Activated T-cell treated with anti-CD3 and anti-CD28 coated beads for 48 hours (primary cell): ENCODE measurements at regions not wholly inside any gene's neighbourhood (a gene's known extent, or its start where the extent isn't known, plus 50 kb on each side); places are given as distances from the start of the nearest gene placed in this dataset.
"Not testable (repeated sequence)": the region's sequence is repeated elsewhere in the genome, so short reads cannot be mapped to it uniquely, and the experiment has no call there.

ENCODE experiments used
- DNase-seq: peaks from one replicate; pipeline ENCODE4 v3.0.0-alpha.2; 2020; ENCODE audit warnings: low read depth

DNA sequence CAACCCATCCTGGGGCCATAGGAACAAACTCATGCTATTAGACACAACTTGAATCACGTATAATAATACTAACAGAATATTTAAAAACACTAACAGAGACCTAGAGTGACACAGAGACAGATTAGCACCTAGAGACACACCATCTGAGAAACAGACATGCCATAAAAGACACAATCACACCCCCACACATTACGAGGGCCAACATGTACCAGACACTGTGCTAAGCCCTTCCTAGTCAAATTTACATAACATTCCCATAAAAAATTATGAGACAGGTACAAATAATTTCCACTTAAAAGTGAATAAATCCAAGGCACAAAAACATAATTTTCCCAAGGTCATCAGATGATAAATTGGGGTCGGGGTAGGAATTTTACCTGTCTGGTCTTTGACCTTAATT is 141.1 kb upstream of the PRSS16 start:
- DNase-seq: no peak

DNA sequence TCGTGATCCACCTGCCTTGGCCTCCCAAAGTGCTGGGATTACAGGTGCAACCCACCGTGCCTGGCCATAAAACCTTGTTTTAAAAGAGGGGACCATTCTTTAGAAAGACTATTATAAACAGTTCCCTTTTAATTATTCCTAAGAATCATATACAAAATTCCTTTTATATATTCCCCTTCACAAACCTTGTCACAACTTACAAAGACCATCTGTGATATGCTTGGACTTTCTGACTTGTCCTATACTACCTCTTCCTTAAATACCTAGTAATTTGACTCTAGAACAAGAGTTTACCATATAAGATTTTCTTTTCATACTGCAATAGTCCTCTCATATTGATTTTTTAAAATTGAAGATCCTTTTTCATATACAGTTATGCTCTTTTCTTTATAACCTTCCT is 135.8 kb upstream of the PRSS16 start:
- DNase-seq: no peak

DNA sequence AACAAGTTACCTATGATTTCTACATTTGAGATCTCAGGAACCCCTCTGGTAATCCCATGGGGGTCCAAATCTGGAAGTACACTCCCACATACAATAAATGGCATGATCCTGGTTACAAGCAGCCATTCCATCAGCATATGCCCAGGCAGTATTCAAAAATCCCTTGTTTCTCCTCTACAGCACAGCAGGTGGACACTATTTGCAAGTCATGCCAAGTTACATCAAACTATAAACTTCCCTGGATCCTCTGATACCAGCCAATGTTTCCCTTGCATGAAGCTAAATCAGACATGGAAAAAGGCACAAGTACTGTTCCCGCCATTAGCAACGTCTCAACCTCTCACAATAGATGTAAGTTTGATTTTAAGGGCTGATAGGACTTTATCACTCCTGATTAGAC is 134.5 kb upstream of the PRSS16 start:
- no peak for DNase-seq

GRCh38 chr6:27119329-27119728 is 128.2 kb upstream of the PRSS16 start:
- DNase-seq: no peak

- DNase-seq: no peak
Measured at GRCh38 chr6:27119761-27120160, 127.7 kb upstream of the PRSS16 start.

- no peak for DNase-seq
Measured at GRCh38 chr6:27121640-27122039, 125.9 kb upstream of the PRSS16 start.

GRCh38 chr6:27124252-27124657 is 123.2 kb upstream of the PRSS16 start:
- DNase-seq: no peak

DNA sequence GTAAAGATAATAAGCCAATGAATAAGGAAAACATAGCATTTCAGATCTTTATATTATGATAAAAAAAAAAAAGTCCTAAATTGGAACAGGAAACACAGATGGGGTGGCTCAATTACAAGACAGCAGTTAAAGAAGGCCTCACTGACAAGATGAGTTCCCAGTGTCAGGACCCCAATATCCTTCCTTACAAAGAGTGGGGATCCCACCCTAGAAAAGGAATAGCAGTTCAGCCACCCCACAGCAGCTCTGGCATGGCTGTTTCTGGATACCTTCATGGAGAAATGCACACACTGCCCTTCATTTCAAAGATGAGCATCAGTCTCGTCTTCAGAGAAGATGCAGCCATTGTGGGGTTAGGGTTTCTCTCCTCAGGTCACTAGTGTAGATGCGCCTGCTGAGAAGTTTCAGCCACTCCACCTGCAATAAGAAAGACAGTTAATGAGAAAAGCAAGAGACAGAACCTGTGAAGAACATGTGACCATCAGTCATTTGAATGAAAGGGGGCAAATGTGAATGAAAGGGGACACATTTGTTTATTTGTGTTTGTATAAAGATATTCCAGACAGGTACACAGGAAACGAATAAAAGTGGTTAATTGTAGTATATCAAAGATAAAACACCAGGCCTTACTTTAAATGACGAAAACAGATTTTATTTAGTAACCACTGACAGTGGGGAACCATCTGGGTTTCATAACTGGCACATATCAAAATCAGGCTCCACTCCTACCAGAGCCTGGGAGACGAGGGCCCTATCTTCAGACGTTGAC is 121.3 kb upstream of the PRSS16 start:
- no peak for DNase-seq

- peak; percentile 69 for DNase-seq
Measured at GRCh38 chr6:27126815-27127537, 120.5 kb upstream of the PRSS16 start.

DNA sequence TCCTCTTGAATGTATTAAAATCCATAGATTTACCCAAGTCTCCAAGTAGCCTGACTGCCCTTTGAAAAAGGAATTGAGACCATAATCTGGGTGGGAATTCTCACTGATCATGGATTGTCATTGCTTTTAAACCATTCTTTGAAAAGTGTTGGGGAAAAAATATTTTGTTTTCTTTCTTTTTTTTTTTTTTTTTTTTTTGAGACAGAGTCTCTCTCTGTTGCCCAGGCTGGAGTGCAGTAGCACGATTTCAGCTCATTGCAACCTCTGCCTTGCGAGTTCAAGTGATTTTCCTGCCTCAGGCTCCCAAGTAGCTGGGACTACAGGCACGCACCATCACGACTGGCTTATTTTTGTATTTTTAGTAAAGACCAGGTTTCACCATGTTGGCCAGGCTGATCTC is 119.6 kb upstream of the PRSS16 start:
- DNase-seq: not testable (repeated sequence)

DNA sequence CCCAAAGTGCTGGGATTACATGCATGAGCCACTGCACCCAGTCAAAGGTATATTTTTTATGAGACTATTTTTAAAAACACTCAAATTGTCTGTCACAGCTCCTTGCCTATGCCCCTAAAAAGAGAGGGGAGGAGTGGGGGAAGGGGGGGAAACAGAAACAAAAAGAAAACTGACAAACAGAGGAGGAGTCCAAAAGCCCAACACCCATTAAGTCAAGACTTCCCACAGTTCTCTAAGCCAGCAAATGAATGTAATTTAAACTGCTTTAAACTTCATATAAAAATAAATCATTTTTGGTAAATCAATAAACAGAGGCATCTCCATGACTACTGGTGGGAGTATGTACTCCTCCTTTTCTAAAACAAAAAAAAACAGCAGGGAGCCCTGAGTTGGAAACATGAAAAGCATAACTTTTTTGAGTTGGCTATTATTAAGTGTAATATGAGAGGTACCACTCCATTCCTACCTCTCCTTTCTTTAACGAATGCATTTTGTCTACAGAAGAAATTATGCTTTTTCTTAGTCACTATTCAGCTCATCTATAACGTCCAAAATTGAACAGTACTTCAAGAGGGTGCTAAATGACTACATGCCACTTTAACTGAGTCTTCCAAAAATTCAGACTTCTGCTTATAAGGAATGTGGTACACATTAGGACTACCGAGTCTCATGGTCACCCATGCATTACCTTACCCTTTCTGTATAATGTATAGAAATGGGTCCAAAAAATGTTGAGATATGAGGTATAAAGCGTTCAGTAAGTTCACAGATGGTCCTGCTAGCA is 119.0 kb upstream of the PRSS16 start:
- DNase-seq: no peak

DNA sequence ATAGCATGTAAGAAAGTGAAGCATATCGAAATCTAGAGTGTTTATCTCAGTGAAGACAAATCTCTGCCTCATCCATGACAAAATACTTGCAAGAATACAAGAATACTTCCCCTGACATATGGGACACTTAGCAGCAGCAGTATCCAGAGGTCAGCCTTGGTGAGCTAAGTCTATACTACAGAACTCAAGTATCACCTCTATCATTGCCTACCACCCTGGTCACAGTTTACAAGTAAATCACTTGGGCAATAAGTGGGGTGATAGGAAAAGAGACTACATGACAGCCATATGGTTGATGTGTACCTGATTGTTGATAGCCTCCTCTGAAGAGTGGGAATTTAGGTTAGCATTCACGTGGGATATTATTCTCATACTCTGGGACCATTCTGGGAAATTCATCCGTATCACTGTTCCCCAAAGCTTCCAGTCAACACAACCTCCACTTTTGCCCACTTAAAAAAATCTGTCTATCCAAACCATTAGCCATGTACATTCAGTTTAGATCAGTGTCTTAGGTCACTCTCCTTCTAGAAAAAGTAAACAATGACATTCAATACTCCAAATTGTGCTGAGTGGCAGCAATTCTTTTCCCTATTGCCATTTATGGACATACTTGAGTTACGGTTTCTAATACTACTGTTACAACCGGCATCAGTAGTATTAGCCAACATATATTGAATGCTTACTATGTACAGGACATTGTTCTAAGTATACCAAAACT is 118.2 kb upstream of the PRSS16 start:
- no peak for DNase-seq

GRCh38 chr6:27129917-27130316 is 117.6 kb upstream of the PRSS16 start:
- DNase-seq: no peak

GRCh38 chr6:27130668-27131428 is 116.7 kb upstream of the PRSS16 start:
- DNase-seq: no peak

- DNase-seq: not testable (repeated sequence)
Measured at GRCh38 chr6:27132282-27132531, 115.3 kb upstream of the PRSS16 start.

DNA sequence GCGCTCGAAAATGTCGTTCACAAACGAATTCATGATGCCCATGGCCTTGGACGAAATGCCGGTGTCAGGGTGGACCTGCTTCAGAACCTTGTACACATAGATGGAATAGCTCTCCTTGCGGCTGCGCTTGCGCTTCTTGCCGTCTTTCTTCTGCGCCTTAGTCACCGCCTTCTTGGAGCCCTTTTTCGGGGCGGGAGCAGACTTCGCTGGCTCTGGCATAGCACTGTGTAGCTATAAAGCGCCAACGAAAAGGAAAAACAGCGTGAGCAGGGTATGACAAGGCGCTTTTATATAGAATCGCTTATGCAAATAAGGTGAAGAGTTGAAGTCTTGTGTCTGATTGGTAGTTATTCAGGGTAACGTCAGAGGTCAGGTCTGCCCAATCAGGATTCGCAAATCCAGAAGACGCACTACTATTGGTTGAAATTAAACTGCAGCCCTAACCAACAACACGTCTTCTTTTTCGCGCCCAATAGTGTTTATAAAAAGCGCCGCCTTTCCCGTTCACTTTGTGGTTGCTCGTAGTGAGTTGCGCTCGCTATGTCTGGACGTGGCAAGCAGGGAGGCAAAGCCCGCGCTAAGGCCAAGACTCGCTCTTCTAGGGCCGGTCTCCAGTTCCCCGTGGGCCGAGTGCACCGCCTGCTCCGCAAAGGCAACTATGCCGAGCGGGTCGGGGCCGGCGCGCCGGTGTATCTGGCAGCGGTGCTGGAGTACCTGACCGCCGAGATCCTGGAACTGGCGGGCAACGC is 114.8 kb upstream of the PRSS16 start:
- DNase-seq: peak; percentile 84

- peak; percentile 78 for DNase-seq
Measured at GRCh38 chr6:27133281-27134227, 113.9 kb upstream of the PRSS16 start.

DNA sequence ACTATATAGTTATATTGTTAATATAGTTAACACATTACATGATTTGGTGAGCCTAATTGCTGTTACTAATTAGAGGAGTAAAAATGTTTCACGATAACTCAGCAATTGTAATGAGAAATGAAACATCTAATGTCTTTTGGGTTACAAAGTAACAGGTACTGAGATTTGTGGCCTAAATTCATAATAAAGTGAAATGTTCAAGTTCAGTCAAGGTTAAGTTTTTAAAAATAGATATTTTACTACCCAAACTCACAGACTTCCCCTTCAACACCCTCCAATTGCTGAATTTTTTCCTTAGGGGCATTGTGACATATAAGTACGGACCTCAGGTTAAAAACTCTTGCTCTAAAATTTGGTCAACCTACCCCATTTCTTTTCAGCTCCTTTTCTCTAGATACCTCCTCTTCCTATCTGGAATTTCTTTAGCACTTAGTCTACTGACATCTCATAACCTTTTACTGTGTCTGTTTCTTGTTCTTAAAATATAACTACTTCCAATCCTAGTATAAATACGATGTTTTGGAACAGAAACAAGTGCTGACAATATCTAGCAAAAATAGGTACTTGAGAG is 112.3 kb upstream of the PRSS16 start:
- no peak for DNase-seq

DNA sequence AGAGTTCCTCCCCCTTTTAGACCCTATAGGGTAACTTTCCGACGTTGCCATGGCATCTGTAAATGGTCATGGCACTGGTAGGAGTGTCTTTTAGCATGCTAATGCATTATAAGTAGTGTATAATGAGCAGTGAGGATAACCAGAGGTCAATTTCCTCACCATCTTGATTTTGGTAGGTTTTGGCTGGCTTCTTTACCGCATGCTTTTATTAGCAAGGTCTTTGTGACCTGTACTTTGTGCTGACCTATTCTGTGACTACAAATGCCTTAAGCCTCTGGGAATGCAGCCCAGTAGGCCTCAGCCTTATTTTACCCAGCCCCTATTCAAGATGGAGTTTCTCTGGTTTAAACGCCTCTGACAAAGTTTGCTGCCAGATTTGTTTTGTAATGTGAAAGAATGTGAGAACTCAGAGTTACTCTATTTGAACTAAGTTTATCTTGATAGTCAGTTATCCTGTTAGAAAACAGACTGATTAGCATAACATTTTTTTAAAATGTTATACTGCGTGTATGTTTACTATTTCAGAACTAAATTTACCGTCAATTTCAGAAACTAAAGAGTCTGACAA is 111.3 kb upstream of the PRSS16 start:
- DNase-seq: no peak
